H9 (cell line): ENCODE measurements at regions not wholly inside any gene's neighbourhood (a gene's known extent, or its start where the extent isn't known, plus 50 kb on each side); places are given as distances from the start of the nearest gene placed in this dataset.
"Not testable (repeated sequence)": the region's sequence is repeated elsewhere in the genome, so short reads cannot be mapped to it uniquely, and the experiment has no call there.

Experiments used
- DNase-seq: peaks from one replicate; pipeline ENCODE4 v3.0.0-alpha.2; 2017
- H2AFZ ChIP-seq: one replicate; pipeline ENCODE4 v1.6.1; 2013; ENCODE audit warnings: mild to moderate bottlenecking, low read length, control low read depth, moderate library complexity
- H2AK5ac ChIP-seq: 2 replicates; pipeline ENCODE4 v1.6.1; 2013; ENCODE audit warnings: low read length, control low read depth, mixed read lengths; ENCODE audit not compliant: insufficient read length
- H2BK120ac ChIP-seq: one replicate; pipeline ENCODE4 v1.6.1; 2013; ENCODE audit warnings: low read depth, mild to moderate bottlenecking, low read length, control low read depth, inconsistent platforms; ENCODE audit not compliant: poor library complexity, severe bottlenecking
- H2BK12ac ChIP-seq: 2 replicates; pipeline ENCODE4 v1.6.1; 2013; ENCODE audit warnings: low read length, control low read depth, mixed read lengths, low read depth; ENCODE audit not compliant: insufficient read length
- H2BK15ac ChIP-seq: 2 replicates; pipeline ENCODE4 v1.6.1; 2013; ENCODE audit warnings: low read depth, low read length, control low read depth
- H2BK20ac ChIP-seq: one replicate; pipeline ENCODE4 v1.6.1; 2013; ENCODE audit warnings: low read depth, mild to moderate bottlenecking, low read length, control low read depth, inconsistent platforms; ENCODE audit not compliant: poor library complexity, severe bottlenecking
- H2BK5ac ChIP-seq: 2 replicates; pipeline ENCODE4 v1.6.1; 2013; ENCODE audit warnings: low read length, control low read depth, mixed read lengths; ENCODE audit not compliant: insufficient read length
- H3K14ac ChIP-seq: 2 replicates; pipeline ENCODE4 v1.6.1; 2013; ENCODE audit warnings: low read length, control low read depth; ENCODE audit not compliant: insufficient read depth
- H3K18ac ChIP-seq: 2 replicates; pipeline ENCODE4 v1.6.1; 2013; ENCODE audit warnings: low read depth, mild to moderate bottlenecking, mixed read lengths, low read length, control low read depth; ENCODE audit not compliant: insufficient read length
- H3K23ac ChIP-seq: 2 replicates; pipeline ENCODE4 v1.6.1; 2013; ENCODE audit warnings: low read length, control low read depth, mixed read lengths, low read depth; ENCODE audit not compliant: insufficient read length
- H3K23me2 ChIP-seq: 2 replicates; pipeline ENCODE4 v1.6.1; 2013; ENCODE audit warnings: low read depth, mild to moderate bottlenecking, mixed read lengths, low read length, control low read depth; ENCODE audit not compliant: insufficient read length, poor library complexity, severe bottlenecking
- H3K27ac ChIP-seq: 2 replicates; pipeline ENCODE4 v1.5.1; 2013; ENCODE audit warnings: low read length, control low read depth, mixed read lengths, low read depth; ENCODE audit not compliant: insufficient read length
- H3K27me3 ChIP-seq: 2 replicates; pipeline ENCODE4 v1.6.1; 2013; ENCODE audit warnings: low read length, control low read depth, inconsistent platforms; ENCODE audit not compliant: insufficient read depth
- H3K4ac ChIP-seq: 2 replicates; pipeline ENCODE4 v1.6.1; 2013; ENCODE audit warnings: low read depth, mild to moderate bottlenecking, control low read depth, inconsistent platforms, low read length, moderate library complexity
- H3K4me1 ChIP-seq: 2 replicates; pipeline ENCODE4 v1.6.1; 2013; ENCODE audit warnings: low read length, control low read depth, inconsistent platforms; ENCODE audit not compliant: insufficient read depth
- H3K4me2 ChIP-seq: 2 replicates; pipeline ENCODE4 v1.6.1; 2013; ENCODE audit warnings: low read length, control low read depth, mixed read lengths; ENCODE audit not compliant: insufficient read length, insufficient read depth
- H3K56ac ChIP-seq: 2 replicates; pipeline ENCODE4 v1.6.1; 2013; ENCODE audit warnings: low read depth, mild to moderate bottlenecking, mixed read lengths, low read length, control low read depth; ENCODE audit not compliant: insufficient read length
- H3K79me1 ChIP-seq: 2 replicates; pipeline ENCODE4 v1.6.1; 2013; ENCODE audit warnings: low read depth, mild to moderate bottlenecking, moderate library complexity, low read length, control low read depth, inconsistent platforms; ENCODE audit not compliant: insufficient read depth, poor library complexity, severe bottlenecking
- H3K79me2 ChIP-seq: 2 replicates; pipeline ENCODE4 v1.6.1; 2013; ENCODE audit warnings: low read length, control low read depth, inconsistent platforms; ENCODE audit not compliant: insufficient read depth
- H3K9ac ChIP-seq: 2 replicates; pipeline ENCODE4 v1.6.1; 2013; ENCODE audit warnings: low read length, control low read depth, mixed read lengths; ENCODE audit not compliant: insufficient read length; ENCODE audit errors: extremely low read depth
- H3K9me3 ChIP-seq: one replicate; pipeline ENCODE4 v1.6.1; 2013; ENCODE audit warnings: low read depth, low read length, inconsistent platforms; ENCODE audit not compliant: control insufficient read depth
- H3T11ph ChIP-seq: one replicate; pipeline ENCODE4 v1.6.1; 2013; ENCODE audit warnings: mild to moderate bottlenecking, low read length, control low read depth, inconsistent platforms
- H4K20me1 ChIP-seq: one replicate; pipeline ENCODE4 v1.6.1; 2013; ENCODE audit not compliant: control insufficient read depth, insufficient read length, insufficient read depth
- H4K5ac ChIP-seq: 2 replicates; pipeline ENCODE4 v1.6.1; 2013; ENCODE audit warnings: low read depth, mild to moderate bottlenecking, mixed read lengths, low read length, control low read depth; ENCODE audit not compliant: insufficient read length
- H4K8ac ChIP-seq: replicated peaks from 2 replicates; pipeline ENCODE4 v1.6.1; 2013; ENCODE audit warnings: low read length, control low read depth, mixed read lengths, low read depth; ENCODE audit not compliant: insufficient read length
- H4K91ac ChIP-seq: 2 replicates; pipeline ENCODE4 v1.6.1; 2013; ENCODE audit warnings: low read depth, mild to moderate bottlenecking, moderate library complexity, mixed read lengths, low read length, control low read depth; ENCODE audit not compliant: insufficient read length
- H3K27ac Mint-ChIP-seq, 3 experiments: 2 replicates in 2 of 3; 3 replicates in 1 of 3; pipeline ENCODE4 v1.8.0; 2020 to 2021; ENCODE audit warnings: mixed read lengths in 3 of 3, mild to moderate bottlenecking in 1 of 3, moderate library complexity in 1 of 3
- H3K27me3 Mint-ChIP-seq: 2 replicates; pipeline ENCODE4 v1.8.0; 2021; ENCODE audit warnings: low read depth, mild to moderate bottlenecking, moderate library complexity, mixed read lengths
- H3K36me3 Mint-ChIP-seq, 3 experiments: 2 replicates in 2 of 3; 3 replicates in 1 of 3; pipeline ENCODE4 v1.8.0; 2020 to 2021; ENCODE audit warnings: low read depth in 3 of 3, mixed read lengths in 3 of 3; ENCODE audit not compliant: insufficient read depth in 1 of 3
- H3K4me1 Mint-ChIP-seq, 2 experiments: 2 replicates each; pipeline ENCODE4 v1.8.0; 2020; ENCODE audit warnings: mixed read lengths in 2 of 2
- H3K4me3 Mint-ChIP-seq, 2 experiments: 2 replicates in 1 of 2; 3 replicates in 1 of 2; pipeline ENCODE4 v1.8.0; 2020 to 2021; ENCODE audit warnings: mild to moderate bottlenecking in 2 of 2, mixed read lengths in 2 of 2, moderate library complexity in 1 of 2
- H3K9me3 Mint-ChIP-seq, 2 experiments: 2 replicates in 1 of 2; 3 replicates in 1 of 2; pipeline ENCODE4 v1.8.0; 2020; ENCODE audit warnings: mild to moderate bottlenecking in 2 of 2, mixed read lengths in 2 of 2, moderate library complexity in 1 of 2
- CTCF ChIP-seq: fragments of 200-600 bp; sonication (generic); conservative IDR thresholded peaks from 3 replicates; pipeline ENCODE4 v1.8.0; 2021; ENCODE audit warnings: antibody characterized with exemption, mild to moderate bottlenecking
- WGBS: extraction: QIAGEN DNeasy Blood & Tissue Kit; methylation state at CpG from one replicate; pipeline ENCODE4 v1.1.7; 2013; ENCODE audit warnings: missing lambda C conversion rate, low lambda C conversion rate, mixed read lengths; ENCODE audit not compliant: insufficient read length; ENCODE audit errors: extremely low coverage; 5-methylcytosine and 5-hydroxymethylcytosine counted together

- no peak overlapping the region for H4K5ac ChIP-seq
- H3K27ac Mint-ChIP-seq, result no peak overlapping the region; a peak in 2 of 7 replicates
- H3K4me3 Mint-ChIP-seq, result no peak overlapping the region; a peak in 1 of 5 replicates
- no peak overlapping the region for H3K9ac ChIP-seq
- no peaks in the 10 kb centered on the region for H3K9me3 ChIP-seq
- H3K27me3 ChIP-seq, result no peaks in the 10 kb centered on the region
- H3K18ac ChIP-seq, result no peak overlapping the region
- peak; percentile 91 for TF ChIP-seq CTCF
- no peak overlapping the region for H3K56ac ChIP-seq
- H4K91ac ChIP-seq, result no peak overlapping the region
- peaks cover 6 to 10% of the 10 kb centered on the region in 2 experiments for H3K4me1 Mint-ChIP-seq
- H2AK5ac ChIP-seq, result no peak overlapping the region
- H4K20me1 ChIP-seq, result no peaks in the 10 kb centered on the region
- no peak overlapping the region for H2BK15ac ChIP-seq
- DNase-seq, result peak; percentile 52
- H2BK20ac ChIP-seq, result no peak overlapping the region
- H3K9me3 Mint-ChIP-seq, result peaks cover 24 to 26% of the 10 kb centered on the region in 2 experiments
- H2BK120ac ChIP-seq, result no peak overlapping the region
- H3T11ph ChIP-seq, result no peak overlapping the region
- WGBS, result no CpG with 5 or more reads among the region's 8 CpGs
- H3K4me1 ChIP-seq, result peaks cover 3% of the 10 kb centered on the region; the same call in 1 of the 2 replicates
- H3K23me2 ChIP-seq, result no peaks in the 10 kb centered on the region
- no peak overlapping the region for H3K4me2 ChIP-seq
- peaks cover 8 to 20% (median 11%) of the 10 kb centered on the region in 3 experiments for H3K36me3 Mint-ChIP-seq
- H3K23ac ChIP-seq, result no peak overlapping the region
- H3K4ac ChIP-seq, result no peak overlapping the region
- H3K79me2 ChIP-seq, result no peaks in the 10 kb centered on the region
- H4K8ac ChIP-seq, result no peak overlapping the region
- no peak overlapping the region for H2BK12ac ChIP-seq
- no peak overlapping the region for H3K27ac ChIP-seq
- no peak overlapping the region for H2BK5ac ChIP-seq
- H3K79me1 ChIP-seq, result no peaks in the 10 kb centered on the region
- H3K14ac ChIP-seq, result no peak overlapping the region
- H3K27me3 Mint-ChIP-seq, result peaks cover 17% of the 10 kb centered on the region
- no peak overlapping the region for H2AFZ ChIP-seq
Measured at GRCh38 chr7:47179812-47180515, 401.9 kb downstream of the TNS3 start.

GRCh38 chr7:47172602-47173539, 409.0 kb downstream of the TNS3 start:
- peaks cover 23 to 25% of the 10 kb centered on the region in 2 experiments for H3K9me3 Mint-ChIP-seq
- H2BK15ac ChIP-seq, H4K8ac ChIP-seq, H4K20me1 ChIP-seq, H3K4me2 ChIP-seq, H3K79me2 ChIP-seq, H3K4me3 Mint-ChIP-seq, H3K4me1 Mint-ChIP-seq, H3K23me2 ChIP-seq, H3K14ac ChIP-seq, H3K4ac ChIP-seq, H3K27ac Mint-ChIP-seq, H2BK120ac ChIP-seq, H2AFZ ChIP-seq, H3K4me1 ChIP-seq, H3K79me1 ChIP-seq, H3K9ac ChIP-seq, DNase-seq, H2BK12ac ChIP-seq, H3T11ph ChIP-seq, H4K5ac ChIP-seq, H3K18ac ChIP-seq, H3K27me3 ChIP-seq, H3K56ac ChIP-seq, H2BK5ac ChIP-seq, H4K91ac ChIP-seq, H3K27ac ChIP-seq, H3K9me3 ChIP-seq, H2AK5ac ChIP-seq, H3K23ac ChIP-seq, H2BK20ac ChIP-seq: not testable (repeated sequence)
- peaks cover 12% of the 10 kb centered on the region for H3K27me3 Mint-ChIP-seq
- no CpG with 5 or more reads among the region's 7 CpGs for WGBS
- H3K36me3 Mint-ChIP-seq, result peaks cover 8 to 19% (median 10%) of the 10 kb centered on the region in 3 experiments
